ENCODE measurements at regions not wholly inside any gene's neighbourhood (a gene's known extent, or its start where the extent isn't known, plus 50 kb on each side); places are given as distances from the start of the nearest gene placed in this dataset.

GRCh38 chr15:35874260-35874905 lies 328.4 kb upstream of the DPH6 start:
- TF ChIP-seq, protein P1, sequence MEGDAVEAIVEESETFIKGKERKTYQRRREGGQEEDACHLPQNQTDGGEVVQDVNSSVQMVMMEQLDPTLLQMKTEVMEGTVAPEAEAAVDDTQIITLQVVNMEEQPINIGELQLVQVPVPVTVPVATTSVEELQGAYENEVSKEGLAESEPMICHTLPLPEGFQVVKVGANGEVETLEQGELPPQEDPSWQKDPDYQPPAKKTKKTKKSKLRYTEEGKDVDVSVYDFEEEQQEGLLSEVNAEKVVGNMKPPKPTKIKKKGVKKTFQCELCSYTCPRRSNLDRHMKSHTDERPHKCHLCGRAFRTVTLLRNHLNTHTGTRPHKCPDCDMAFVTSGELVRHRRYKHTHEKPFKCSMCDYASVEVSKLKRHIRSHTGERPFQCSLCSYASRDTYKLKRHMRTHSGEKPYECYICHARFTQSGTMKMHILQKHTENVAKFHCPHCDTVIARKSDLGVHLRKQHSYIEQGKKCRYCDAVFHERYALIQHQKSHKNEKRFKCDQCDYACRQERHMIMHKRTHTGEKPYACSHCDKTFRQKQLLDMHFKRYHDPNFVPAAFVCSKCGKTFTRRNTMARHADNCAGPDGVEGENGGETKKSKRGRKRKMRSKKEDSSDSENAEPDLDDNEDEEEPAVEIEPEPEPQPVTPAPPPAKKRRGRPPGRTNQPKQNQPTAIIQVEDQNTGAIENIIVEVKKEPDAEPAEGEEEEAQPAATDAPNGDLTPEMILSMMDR (conservative IDR thresholded peaks at IDR 0.05) = no peak
- TF ChIP-seq ZFX (IDR thresholded peaks at IDR 0.05) = no peak

All from C4-2B (cell line).